Neural progenitor cell (in vitro differentiated cells): ENCODE measurements at regions not wholly inside any gene's neighbourhood (a gene's known extent, or its start where the extent isn't known, plus 50 kb on each side); places are given as distances from the start of the nearest gene placed in this dataset.

ENCODE experiments used
- DNase-seq: peaks from one replicate; pipeline ENCODE4 v3.0.0-alpha.2; 2016; ENCODE audit warnings: low spot score
- H2AFZ ChIP-seq: fragments of 200-600 bp; sonication (generic); replicated peaks from 2 replicates; pipeline ENCODE4 v1.6.1; 2016; ENCODE audit warnings: antibody characterized with exemption
- H3F3A ChIP-seq: fragments of 200-600 bp; sonication (generic); 2 replicates; pipeline ENCODE4 v1.6.1; 2016; ENCODE audit warnings: antibody characterized with exemption, low read depth
- H3K27ac ChIP-seq: fragments of 200-600 bp; sonication (generic); 2 replicates; pipeline ENCODE4 v1.5.1; 2016; ENCODE audit warnings: mild to moderate bottlenecking
- H3K27me3 ChIP-seq: fragments of 200-600 bp; sonication (generic); 2 replicates; pipeline ENCODE4 v1.6.1; 2016; ENCODE audit warnings: mild to moderate bottlenecking, moderate library complexity
- H3K36me3 ChIP-seq: fragments of 200-600 bp; sonication (generic); 2 replicates; pipeline ENCODE4 v1.5.1; 2016
- H3K4me1 ChIP-seq: fragments of 200-600 bp; sonication (generic); 2 replicates; pipeline ENCODE4 v1.6.1; 2016; ENCODE audit warnings: mixed run types
- H3K4me2 ChIP-seq: fragments of 200-600 bp; sonication (generic); 2 replicates; pipeline ENCODE4 v1.6.1; 2016
- H3K4me3 ChIP-seq: fragments of 200-600 bp; sonication (generic); 2 replicates; pipeline ENCODE4 v1.5.1; 2016
- H3K79me2 ChIP-seq: fragments of 200-600 bp; sonication (generic); 2 replicates; pipeline ENCODE4 v1.6.1; 2016; ENCODE audit warnings: low read depth
- H3K9ac ChIP-seq: fragments of 200-600 bp; sonication (generic); 2 replicates; pipeline ENCODE4 v1.6.1; 2016
- H3K9me3 ChIP-seq: fragments of 200-600 bp; sonication (generic); 2 replicates; pipeline ENCODE4 v1.5.1; 2016; ENCODE audit warnings: low read depth
- H4K20me1 ChIP-seq: fragments of 200-600 bp; sonication (generic); 2 replicates; pipeline ENCODE4 v1.6.1; 2016; ENCODE audit warnings: low read depth
- H3K27ac Mint-ChIP-seq: 3 replicates; pipeline ENCODE4 v1.8.0; 2021; ENCODE audit warnings: mixed read lengths
- H3K27me3 Mint-ChIP-seq: 2 replicates; pipeline ENCODE4 v1.8.0; 2022; ENCODE audit warnings: low read depth, mild to moderate bottlenecking, inconsistent platforms, moderate library complexity, mixed read lengths; ENCODE audit not compliant: insufficient read depth
- H3K36me3 Mint-ChIP-seq: 3 replicates; pipeline ENCODE4 v1.8.0; 2021; ENCODE audit warnings: mixed read lengths
- H3K4me1 Mint-ChIP-seq: 3 replicates; pipeline ENCODE4 v1.8.0; 2021; ENCODE audit warnings: mixed read lengths
- H3K4me3 Mint-ChIP-seq: 3 replicates; pipeline ENCODE4 v1.8.0; 2021; ENCODE audit warnings: mild to moderate bottlenecking, moderate library complexity, mixed read lengths
- H3K9me3 Mint-ChIP-seq: 3 replicates; pipeline ENCODE4 v1.8.0; 2020; ENCODE audit warnings: mixed read lengths
- CTCF ChIP-seq: fragments of 200-600 bp; sonication (generic); IDR thresholded peaks from 2 replicates; pipeline ENCODE4 v1.5.1; 2017; ENCODE audit warnings: antibody characterized with exemption, mild to moderate bottlenecking
- EZH2 ChIP-seq: fragments of 200-600 bp; sonication (generic); IDR thresholded peaks from 2 replicates; pipeline ENCODE4 v1.6.1; 2017; ENCODE audit warnings: antibody characterized with exemption, mild to moderate bottlenecking, moderate library complexity
- EZH2phosphoT487 ChIP-seq: fragments of 200-600 bp; sonication (generic); IDR thresholded peaks from 2 replicates; pipeline ENCODE4 v1.6.1; 2017; ENCODE audit warnings: antibody characterized with exemption

- H4K20me1 ChIP-seq: no peaks in the 10 kb centered on the region
- peaks cover 5% of the 10 kb centered on the region for H3K9me3 Mint-ChIP-seq
- no peaks in the 10 kb centered on the region for H3K36me3 ChIP-seq
- TF ChIP-seq EZH2 (no peak), EZH2phosphoT487 (no peak), CTCF (no peak)
- H3K27me3 Mint-ChIP-seq: peaks cover 4% of the 10 kb centered on the region
- no peaks in the 10 kb centered on the region for H3K4me1 Mint-ChIP-seq
- no peaks in the 10 kb centered on the region for H3K79me2 ChIP-seq
- H2AFZ ChIP-seq: peak overlapping the region; percentile 50
- H3K9ac ChIP-seq: no peak overlapping the region
- H3K4me3 Mint-ChIP-seq: no peak overlapping the region
- H3K4me2 ChIP-seq: no peak overlapping the region
- H3K4me1 ChIP-seq: no peaks in the 10 kb centered on the region
- H3K36me3 Mint-ChIP-seq: peaks cover 5% of the 10 kb centered on the region
- DNase-seq: no peak
- no peak overlapping the region for H3K27ac Mint-ChIP-seq
- no peaks in the 10 kb centered on the region for H3K27me3 ChIP-seq
- H3K4me3 ChIP-seq: no peak overlapping the region
- H3F3A ChIP-seq: no peaks in the 10 kb centered on the region
- no peaks in the 10 kb centered on the region for H3K9me3 ChIP-seq
- no peak overlapping the region for H3K27ac ChIP-seq
Observed at GRCh38 chr7:85928500-85928899, 715.2 kb upstream of the GRM3 start.

DNA sequence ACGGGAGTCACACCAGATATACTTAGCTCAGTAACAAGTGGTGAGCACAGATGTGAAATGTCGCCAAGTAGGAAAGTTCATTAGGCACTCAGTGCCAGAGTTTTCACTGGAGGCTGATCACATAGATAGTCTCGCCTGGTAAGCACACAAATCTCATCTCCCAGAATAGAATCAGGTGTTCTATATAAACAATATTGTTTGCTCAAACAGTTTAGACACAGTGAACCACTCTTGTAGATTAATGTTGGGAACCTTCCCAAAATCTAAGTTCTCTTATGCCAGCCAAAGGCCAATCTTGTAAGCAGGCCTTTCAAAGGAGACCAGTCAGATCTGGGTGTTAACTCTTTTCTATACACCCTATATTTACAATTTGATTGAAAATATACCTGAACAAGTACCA, 716.5 kb upstream of the GRM3 start:
- Histone ChIP-seq H3K4me1 (no peaks in the 10 kb centered on the region), H2AFZ (no peak overlapping the region), H3K27me3 (no peaks in the 10 kb centered on the region), H3K36me3 (no peaks in the 10 kb centered on the region), H3K4me3 (no peak overlapping the region), H3F3A (no peaks in the 10 kb centered on the region), H3K27ac (no peak overlapping the region), H3K4me2 (no peak overlapping the region), H3K9me3 (no peaks in the 10 kb centered on the region), H4K20me1 (no peaks in the 10 kb centered on the region), H3K9ac (no peak overlapping the region), H3K79me2 (no peaks in the 10 kb centered on the region)
- H3K9me3 Mint-ChIP-seq: peaks cover 4% of the 10 kb centered on the region
- H3K36me3 Mint-ChIP-seq: peaks cover 5% of the 10 kb centered on the region
- H3K4me1 Mint-ChIP-seq: no peaks in the 10 kb centered on the region
- H3K27ac Mint-ChIP-seq: no peak overlapping the region
- H3K27me3 Mint-ChIP-seq: peaks cover 4% of the 10 kb centered on the region
- no peak for DNase-seq
- no peak overlapping the region for H3K4me3 Mint-ChIP-seq
- no peak for TF ChIP-seq CTCF
- TF ChIP-seq EZH2: no peak
- TF ChIP-seq EZH2phosphoT487: no peak

- H3K27ac Mint-ChIP-seq: no peak overlapping the region
Observed at GRCh38 chr7:85924062-85924461, 719.6 kb upstream of the GRM3 start.

More at GRCh38 chr7:85924062-85924461, 719.6 kb upstream of the GRM3 start:
- Histone ChIP-seq H3F3A (no peaks in the 10 kb centered on the region), H3K27me3 (no peaks in the 10 kb centered on the region), H3K9ac (no peak overlapping the region), H3K4me1 (no peaks in the 10 kb centered on the region), H3K4me3 (no peak overlapping the region), H3K9me3 (no peaks in the 10 kb centered on the region), H3K79me2 (no peaks in the 10 kb centered on the region), H3K27ac (no peak overlapping the region), H3K36me3 (no peaks in the 10 kb centered on the region), H4K20me1 (no peaks in the 10 kb centered on the region), H2AFZ (no peak overlapping the region), H3K4me2 (no peak overlapping the region)
- H3K4me1 Mint-ChIP-seq: no peaks in the 10 kb centered on the region
- TF ChIP-seq EZH2 (no peak), EZH2phosphoT487 (no peak), CTCF (no peak)
- no peaks in the 10 kb centered on the region for H3K27me3 Mint-ChIP-seq
- H3K36me3 Mint-ChIP-seq: no peaks in the 10 kb centered on the region
- DNase-seq: no peak
- no peak overlapping the region for H3K4me3 Mint-ChIP-seq
- no peaks in the 10 kb centered on the region for H3K9me3 Mint-ChIP-seq
